GM23338 (cell line): ENCODE measurements at regions not wholly inside any gene's neighbourhood (a gene's known extent, or its start where the extent isn't known, plus 50 kb on each side); places are given as distances from the start of the nearest gene placed in this dataset.

ENCODE experiments used
- ATAC-seq: fragments of 200-7000 bp; cut with Tn5 transposase; 3 replicates; pipeline ENCODE4 v1.9.1; 2020
- DNase-seq: peaks from one replicate; pipeline ENCODE4 v3.0.0-alpha.2; 2015; ENCODE audit warnings: low spot score
- H2AFZ ChIP-seq: fragments of 200-600 bp; sonication (generic); 2 replicates; pipeline ENCODE4 v1.8.0; 2016; ENCODE audit warnings: antibody characterized with exemption, mild to moderate bottlenecking, moderate library complexity
- H3F3A ChIP-seq: fragments of 200-600 bp; sonication (generic); replicated peaks from 2 replicates; pipeline ENCODE4 v1.8.0; 2017; ENCODE audit warnings: antibody characterized with exemption, mixed run types, low read depth
- H3K27ac ChIP-seq: fragments of 200-600 bp; sonication (generic); 2 replicates; pipeline ENCODE4 v1.6.1; 2016; ENCODE audit warnings: low read depth
- H3K27me3 ChIP-seq: fragments of 200-600 bp; sonication (generic); 2 replicates; pipeline ENCODE4 v1.8.0; 2016; ENCODE audit warnings: mild to moderate bottlenecking, mixed run types, moderate library complexity; ENCODE audit not compliant: insufficient read depth
- H3K36me3 ChIP-seq: fragments of 200-600 bp; sonication (generic); 2 replicates; pipeline ENCODE4 v1.8.0; 2016; ENCODE audit warnings: mild to moderate bottlenecking; ENCODE audit not compliant: insufficient read depth
- H3K4me1 ChIP-seq: fragments of 200-600 bp; sonication (generic); 2 replicates; pipeline ENCODE4 v1.8.0; 2016; ENCODE audit warnings: mild to moderate bottlenecking, moderate library complexity; ENCODE audit not compliant: insufficient read depth
- H3K4me2 ChIP-seq: fragments of 200-600 bp; sonication (generic); 2 replicates; pipeline ENCODE4 v1.7.1; 2017; ENCODE audit warnings: mixed run types
- H3K4me3 ChIP-seq: fragments of 200-600 bp; sonication (generic); 2 replicates; pipeline ENCODE4 v1.6.1; 2016; ENCODE audit warnings: mixed run types
- H3K79me2 ChIP-seq: fragments of 200-600 bp; sonication (generic); replicated peaks from 2 replicates; pipeline ENCODE4 v1.8.0; 2017; ENCODE audit warnings: mild to moderate bottlenecking; ENCODE audit not compliant: insufficient read depth
- H3K9me2 ChIP-seq: fragments of 200-600 bp; sonication (generic); 2 replicates; pipeline ENCODE4 v1.8.0; 2017; ENCODE audit not compliant: insufficient read depth
- H4K20me1 ChIP-seq: fragments of 200-600 bp; sonication (generic); replicated peaks from 2 replicates; pipeline ENCODE4 v1.8.0; 2017; ENCODE audit warnings: mild to moderate bottlenecking; ENCODE audit not compliant: insufficient read depth
- H3K27ac Mint-ChIP-seq: 2 replicates; pipeline ENCODE4 v1.8.0; 2020; ENCODE audit warnings: inconsistent platforms, mild to moderate bottlenecking, moderate library complexity, mixed read lengths
- H3K27me3 Mint-ChIP-seq: 3 replicates; pipeline ENCODE4 v1.8.0; 2022; ENCODE audit warnings: low read depth, mild to moderate bottlenecking, moderate library complexity, mixed read lengths, inconsistent platforms; ENCODE audit not compliant: insufficient read depth, poor library complexity
- H3K36me3 Mint-ChIP-seq: 3 replicates; pipeline ENCODE4 v1.8.0; 2021; ENCODE audit warnings: low read depth, mild to moderate bottlenecking, inconsistent platforms, moderate library complexity, mixed read lengths
- H3K4me1 Mint-ChIP-seq: 3 replicates; pipeline ENCODE4 v1.8.0; 2020; ENCODE audit warnings: mild to moderate bottlenecking, inconsistent platforms, mixed read lengths
- H3K4me3 Mint-ChIP-seq: 3 replicates; pipeline ENCODE4 v1.8.0; 2021; ENCODE audit warnings: moderate library complexity, mild to moderate bottlenecking, inconsistent platforms, mixed read lengths
- H3K9me3 Mint-ChIP-seq: 3 replicates; pipeline ENCODE4 v1.8.0; 2020; ENCODE audit warnings: moderate library complexity, mild to moderate bottlenecking, inconsistent platforms, mixed read lengths
- CREB1 ChIP-seq: fragments of 250-450 bp; sonication (Bioruptor Pico); IDR thresholded peaks from 2 replicates; pipeline ENCODE4 v1.5.0; 2020; ENCODE audit warnings: low read depth, mild to moderate bottlenecking, moderate library complexity
- CTCF ChIP-seq, 2 experiments: fragments of 200-600 bp in 1 of 2; sonication (generic) in 1 of 2; conservative IDR thresholded peaks; 2 replicates each; pipeline versions ENCODE4 v1.5.1 to v1.6.1; 2016 to 2017; ENCODE audit warnings: antibody characterized with exemption in 2 of 2, low read depth in 2 of 2, mild to moderate bottlenecking in 2 of 2, moderate library complexity in 1 of 2
- ETS1 ChIP-seq: IDR thresholded peaks from 2 replicates; pipeline ENCODE4 v1.6.1; 2016; ENCODE audit warnings: antibody characterized with exemption
- EZH2 ChIP-seq: fragments of 200-600 bp; sonication (generic); IDR thresholded peaks from one replicate; pipeline ENCODE4 v1.8.0; 2017; ENCODE audit warnings: antibody characterized with exemption, mild to moderate bottlenecking, low read depth; ENCODE audit not compliant: unreplicated experiment
- EZH2phosphoT487 ChIP-seq: fragments of 200-600 bp; sonication (generic); IDR thresholded peaks from one replicate; pipeline ENCODE4 v1.8.1; 2018; ENCODE audit warnings: antibody characterized with exemption; ENCODE audit not compliant: unreplicated experiment
- JUNB ChIP-seq: IDR thresholded peaks from one replicate; pipeline ENCODE4 v1.6.1; 2016; ENCODE audit warnings: antibody characterized with exemption; ENCODE audit not compliant: unreplicated experiment
- NANOG ChIP-seq: IDR thresholded peaks from 2 replicates; pipeline ENCODE4 v1.6.1; 2016; ENCODE audit warnings: antibody characterized with exemption, borderline replicate concordance
- POLR2AphosphoS5 ChIP-seq: IDR thresholded peaks from 2 replicates; pipeline ENCODE4 v1.6.1; 2016; ENCODE audit warnings: antibody characterized with exemption, low read depth
- REST ChIP-seq: IDR thresholded peaks from one replicate; pipeline ENCODE4 v1.6.1; 2018; ENCODE audit warnings: antibody characterized with exemption; ENCODE audit not compliant: unreplicated experiment
- STAT1 ChIP-seq: IDR thresholded peaks from one replicate; pipeline ENCODE4 v1.6.1; 2016; ENCODE audit warnings: antibody characterized with exemption; ENCODE audit not compliant: unreplicated experiment
- ZNF114 ChIP-seq: fragments of 250-450 bp; sonication (Bioruptor Pico); IDR thresholded peaks from 2 replicates; pipeline ENCODE4 v1.5.0; 2020; ENCODE audit warnings: mild to moderate bottlenecking, moderate library complexity
- ZNF331 ChIP-seq: fragments of 250-450 bp; sonication (Bioruptor Pico); IDR thresholded peaks from 2 replicates; pipeline ENCODE4 v1.5.0; 2020; ENCODE audit warnings: low read depth, mild to moderate bottlenecking, moderate library complexity
- ZNF462 ChIP-seq: fragments of 250-450 bp; sonication (Bioruptor Pico); IDR thresholded peaks from 2 replicates; pipeline ENCODE4 v1.5.0; 2020; ENCODE audit warnings: mild to moderate bottlenecking, moderate library complexity

- H3K4me2 ChIP-seq: no peak overlapping the region
- no peaks in the 10 kb centered on the region for H3K27me3 ChIP-seq
- H2AFZ ChIP-seq: no peak overlapping the region
- H3K9me2 ChIP-seq: no peaks in the 10 kb centered on the region
- H3K4me1 ChIP-seq: peaks cover 8% of the 10 kb centered on the region; the same call in 1 of the 2 replicates
- no peak for DNase-seq
- Mint-ChIP-seq H3K9me3 (peaks cover 4% of the 10 kb centered on the region; the same call in 2 of the 3 replicates), H3K4me3 (no peak overlapping the region), H3K27ac (no peak overlapping the region), H3K36me3 (no peaks in the 10 kb centered on the region; the same call in 2 of the 3 replicates), H3K4me1 (peaks cover 12% of the 10 kb centered on the region), H3K27me3 (peaks cover 9% of the 10 kb centered on the region)
- no peaks in the 10 kb centered on the region for H3K36me3 ChIP-seq
- no peak overlapping the region for H3K27ac ChIP-seq
- ATAC-seq: no peak
- no peaks in the 10 kb centered on the region for H3K79me2 ChIP-seq
- H3K4me3 ChIP-seq: no peak overlapping the region
- TF ChIP-seq CTCF (conservative IDR thresholded peaks at IDR 0.05; ENCODE audit: low read depth in 2 of 2) (no peak), REST (no peak), STAT1 (no peak), JUNB (no peak), NANOG (no peak), POLR2AphosphoS5 (no peak), CREB1 (CRISPR knock-in tag) (no peak), EZH2 (no peak), ZNF331 (CRISPR knock-in tag) (no peak), ZNF462 (no peak), ZNF114 (CRISPR knock-in tag) (no peak), ETS1 (no peak), EZH2phosphoT487 (no peak)
- no peaks in the 10 kb centered on the region for H4K20me1 ChIP-seq
- H3F3A ChIP-seq: no peaks in the 10 kb centered on the region
Measured at GRCh38 chr15:29477256-29477655, 207.6 kb upstream of the NSMCE3 start.
